ENCODE measurements at regions not wholly inside any gene's neighbourhood (a gene's known extent, or its start where the extent isn't known, plus 50 kb on each side); places are given as distances from the start of the nearest gene placed in this dataset.
"Not testable (repeated sequence)": the region's sequence is repeated elsewhere in the genome, so short reads cannot be mapped to it uniquely, and the experiment has no call there.

- H3K27me3 ChIP-seq (ENCODE audit: control insufficient read depth, insufficient read depth, low read length), result no peaks in the 10 kb centered on the region
- Mint-ChIP-seq H3K4me3 (no peak overlapping the region), H3K27ac (no peak overlapping the region), H3K9me3 (peaks cover 5 to 18% of the 10 kb centered on the region in 2 donors), H3K4me1 (no peaks in the 10 kb centered on the region), H3K27me3 (ENCODE audit: low read depth in 2 of 2) (no peaks in the 10 kb centered on the region), H3K36me3 (peaks cover 7% of the 10 kb centered on the region)
- ATAC-seq (no peak), DNase-seq (no peak)
- H3K27ac ChIP-seq (ENCODE audit: low read length), result no peak overlapping the region
- H3K4me1 ChIP-seq (ENCODE audit: control insufficient read depth, insufficient read depth, low read length), result no peaks in the 10 kb centered on the region
- H3K9me3 ChIP-seq (ENCODE audit: control insufficient read depth, insufficient read depth, low read length), result no peaks in the 10 kb centered on the region
- H3K36me3 ChIP-seq (ENCODE audit: control insufficient read depth, insufficient read depth, low read length), result no peaks in the 10 kb centered on the region
- intact Hi-C loops (cut with micrococcal nuclease), result no loop called here
- TF ChIP-seq CTCF (IDR thresholded peaks at IDR 0.05), result no peak
- no peak overlapping the region for H3K4me3 ChIP-seq (ENCODE audit: low read length)
- WGBS (ENCODE audit: insufficient coverage), result 87% methylated on average over 7 of the region's 7 CpGs
Measured at GRCh38 chr3:5918626-5919025, 731.1 kb downstream of the EDEM1 start.

- Mint-ChIP-seq H3K4me3 (no peak overlapping the region), H3K36me3 (no peaks in the 10 kb centered on the region), H3K9me3 (peaks cover 4 to 8% of the 10 kb centered on the region in 2 donors), H3K27me3 (ENCODE audit: low read depth in 2 of 2) (no peaks in the 10 kb centered on the region), H3K4me1 (no peaks in the 10 kb centered on the region), H3K27ac (no peak overlapping the region)
- ATAC-seq (no peak), DNase-seq (no peak)
- Histone ChIP-seq H3K27ac (ENCODE audit: low read length) (no peak overlapping the region), H3K4me1 (ENCODE audit: control insufficient read depth, insufficient read depth, low read length) (no peaks in the 10 kb centered on the region), H3K36me3 (ENCODE audit: control insufficient read depth, insufficient read depth, low read length) (no peaks in the 10 kb centered on the region), H3K27me3 (ENCODE audit: control insufficient read depth, insufficient read depth, low read length) (no peaks in the 10 kb centered on the region), H3K9me3 (ENCODE audit: control insufficient read depth, insufficient read depth, low read length) (no peaks in the 10 kb centered on the region), H3K4me3 (ENCODE audit: low read length) (no peak overlapping the region)
- no peak for TF ChIP-seq CTCF (IDR thresholded peaks at IDR 0.05)
- intact Hi-C loops (cut with micrococcal nuclease), result no loop called here
- WGBS (ENCODE audit: insufficient coverage), result 94% methylated on average over 7 of the region's 7 CpGs
Measured at GRCh38 chr3:5929027-5929426, 741.5 kb downstream of the EDEM1 start.

- H3K36me3 ChIP-seq (ENCODE audit: control insufficient read depth, insufficient read depth, low read length); H3K9me3 ChIP-seq (ENCODE audit: control insufficient read depth, insufficient read depth, low read length); intact Hi-C loops (cut with micrococcal nuclease); H3K4me1 Mint-ChIP-seq; H3K36me3 Mint-ChIP-seq; H3K27me3 Mint-ChIP-seq (ENCODE audit: low read depth in 2 of 2); H3K27me3 ChIP-seq (ENCODE audit: control insufficient read depth, insufficient read depth, low read length); ATAC-seq; H3K4me3 Mint-ChIP-seq; DNase-seq; H3K4me3 ChIP-seq (ENCODE audit: low read length); H3K27ac Mint-ChIP-seq; H3K9me3 Mint-ChIP-seq; H3K27ac ChIP-seq (ENCODE audit: low read length); H3K4me1 ChIP-seq (ENCODE audit: control insufficient read depth, insufficient read depth, low read length): not testable (repeated sequence)
- WGBS (ENCODE audit: insufficient coverage), result 89% methylated on average over 4 of the region's 4 CpGs
Measured at GRCh38 chr3:5944061-5944460, 756.6 kb downstream of the EDEM1 start.

GRCh38 chr3:5948084-5948483, 760.6 kb downstream of the EDEM1 start:
- Histone ChIP-seq H3K4me1 (ENCODE audit: control insufficient read depth, insufficient read depth, low read length) (no peaks in the 10 kb centered on the region), H3K4me3 (ENCODE audit: low read length) (no peak overlapping the region), H3K27me3 (ENCODE audit: control insufficient read depth, insufficient read depth, low read length) (no peaks in the 10 kb centered on the region), H3K36me3 (ENCODE audit: control insufficient read depth, insufficient read depth, low read length) (no peaks in the 10 kb centered on the region), H3K9me3 (ENCODE audit: control insufficient read depth, insufficient read depth, low read length) (no peaks in the 10 kb centered on the region), H3K27ac (ENCODE audit: low read length) (no peak overlapping the region)
- Mint-ChIP-seq H3K4me3 (no peak overlapping the region), H3K36me3 (no peaks in the 10 kb centered on the region), H3K4me1 (no peaks in the 10 kb centered on the region), H3K27me3 (ENCODE audit: low read depth in 2 of 2) (no peaks in the 10 kb centered on the region), H3K27ac (no peak overlapping the region), H3K9me3 (peaks cover 2 to 6% of the 10 kb centered on the region in 2 donors)
- WGBS (ENCODE audit: insufficient coverage), result 100% methylated on average over 1 of the region's 1 CpG
- DNase-seq, result no peak
- ATAC-seq, result no peak
- intact Hi-C loops (cut with micrococcal nuclease), result no loop called here
- no peak for TF ChIP-seq CTCF (IDR thresholded peaks at IDR 0.05)

Data from natural killer cell (primary cell).